Stimulated activated CD4-positive, alpha-beta T cell treated with anti-CD3 and anti-CD28 coated beads, TNF-alpha, amount 100 ng/mL, for 1 hour (primary cell): ENCODE measurements at regions not wholly inside any gene's neighbourhood (a gene's known extent, or its start where the extent isn't known, plus 50 kb on each side); places are given as distances from the start of the nearest gene placed in this dataset.

Experiments
- DNase-seq, 3 donors: peaks; one replicate each; pipeline ENCODE4 v3.0.0-alpha.2; 2020; ENCODE audit warnings: low read depth in 3 of 3, low spot score in 1 of 3

DNA sequence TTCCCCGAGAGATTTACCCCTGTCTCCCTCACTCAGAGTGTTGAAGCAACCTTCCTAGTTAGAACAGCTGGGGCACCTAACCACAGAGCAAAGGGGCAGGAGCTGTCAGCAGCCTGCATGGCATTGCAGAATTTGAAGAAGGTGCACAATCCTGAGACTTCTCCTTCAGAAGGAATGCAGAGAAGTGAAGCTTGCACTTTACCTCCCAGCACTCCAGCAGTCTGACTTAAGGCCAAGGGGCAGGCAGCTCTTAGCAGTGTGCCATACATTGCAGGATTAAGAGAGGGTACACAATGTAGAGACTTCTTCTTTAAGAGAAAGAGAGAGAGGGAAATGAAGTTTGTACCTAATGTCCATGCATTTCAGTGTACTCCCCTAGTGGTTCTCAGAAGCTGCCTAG, 236.0 kb upstream of the FBXL7 start:
- DNase-seq: no peak

DNA sequence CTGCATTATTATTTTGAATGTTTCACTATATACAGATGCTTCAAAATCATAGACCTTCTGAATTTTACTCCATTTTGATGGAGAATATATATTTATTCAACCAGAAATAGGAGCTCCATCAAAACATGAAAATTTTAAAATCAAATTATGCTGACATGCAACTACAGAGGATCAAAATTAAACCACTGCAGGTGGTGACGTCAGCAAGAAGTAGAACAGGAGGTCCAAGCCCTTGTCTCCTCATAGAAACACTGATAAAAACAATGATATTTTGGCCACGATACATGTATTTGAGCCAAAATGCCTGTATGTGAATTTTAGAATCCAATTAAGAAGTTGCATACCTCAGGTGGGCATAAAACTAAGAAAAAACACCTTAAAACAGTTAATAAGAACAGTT, 236.6 kb upstream of the FBXL7 start:
- DNase-seq: no peak

DNA sequence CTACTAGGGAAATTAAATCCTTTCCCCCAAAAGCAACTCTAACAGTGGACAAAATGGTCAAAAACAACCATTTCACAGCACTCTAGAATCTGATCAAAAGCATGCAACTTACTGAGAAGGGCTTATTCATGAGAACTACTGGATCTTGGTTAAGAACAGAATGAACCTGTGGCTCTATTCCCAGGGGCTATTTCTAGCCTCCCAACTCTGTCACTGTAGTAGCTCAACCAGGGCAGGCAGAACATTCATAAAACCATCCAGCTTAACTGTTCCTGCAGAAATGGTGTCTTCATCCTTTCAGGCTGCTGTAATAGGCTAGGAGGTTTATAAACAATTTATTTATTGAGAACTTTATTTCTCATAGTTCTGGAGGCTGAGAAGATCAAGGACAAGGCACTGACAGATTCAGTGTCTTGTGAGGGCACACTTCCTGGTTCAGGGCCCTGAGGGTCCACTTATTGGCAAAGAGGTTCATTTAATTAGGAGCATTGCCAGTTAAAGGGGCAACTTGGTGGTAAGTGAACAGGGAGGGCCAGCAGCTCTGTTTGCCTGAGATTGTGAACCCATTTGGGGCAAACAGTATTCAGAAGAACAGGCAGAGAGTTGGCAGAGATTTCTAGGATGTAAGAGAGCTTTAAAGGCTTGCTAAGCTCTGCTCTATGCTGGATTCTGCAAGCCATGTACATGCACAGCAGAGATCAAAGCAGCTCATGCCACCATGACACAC, 238.5 kb upstream of the FBXL7 start:
- DNase-seq: no peak

DNA sequence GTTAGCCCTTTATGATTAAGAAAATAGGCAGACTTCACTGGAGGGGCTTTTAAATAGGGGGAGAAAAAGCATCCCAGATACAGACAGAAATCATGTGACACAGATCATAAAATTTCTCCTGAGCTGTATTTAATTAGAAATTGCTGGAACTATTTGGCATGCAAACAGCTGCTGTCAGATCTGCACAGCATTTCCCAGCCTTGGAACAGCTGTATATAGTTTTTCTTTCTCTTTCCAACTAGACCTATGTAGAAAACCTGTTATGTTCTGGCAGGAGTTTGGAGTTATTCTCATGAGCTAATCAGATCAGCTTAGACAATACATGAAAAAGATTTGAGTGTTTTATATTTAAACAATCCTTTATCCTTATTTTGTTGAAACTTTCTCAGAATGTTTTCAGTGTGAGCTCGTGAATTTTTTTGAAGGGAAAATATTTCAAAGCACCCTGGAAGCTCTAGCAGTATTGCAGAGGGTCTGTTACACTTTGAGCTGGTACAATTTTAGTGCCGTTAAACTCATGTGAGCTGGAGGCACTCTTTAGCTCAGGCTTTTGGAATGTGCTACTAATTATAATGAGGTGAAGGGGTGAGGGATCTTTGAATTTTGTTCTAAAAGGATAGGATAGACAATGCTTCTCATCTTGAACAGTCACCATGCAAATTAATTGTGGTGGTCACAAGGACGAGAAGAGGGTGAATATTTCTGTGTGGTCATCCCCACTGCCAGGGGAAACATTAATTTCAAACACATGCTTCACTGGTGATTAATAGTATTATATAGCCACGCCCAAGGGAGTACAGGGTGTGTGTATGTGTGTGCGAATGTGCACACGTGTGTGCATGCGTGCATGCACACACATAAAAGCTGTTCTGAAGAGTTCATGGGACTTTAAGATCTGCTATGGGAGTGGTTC, 239.4 kb upstream of the FBXL7 start:
- DNase-seq: no peak

DNA sequence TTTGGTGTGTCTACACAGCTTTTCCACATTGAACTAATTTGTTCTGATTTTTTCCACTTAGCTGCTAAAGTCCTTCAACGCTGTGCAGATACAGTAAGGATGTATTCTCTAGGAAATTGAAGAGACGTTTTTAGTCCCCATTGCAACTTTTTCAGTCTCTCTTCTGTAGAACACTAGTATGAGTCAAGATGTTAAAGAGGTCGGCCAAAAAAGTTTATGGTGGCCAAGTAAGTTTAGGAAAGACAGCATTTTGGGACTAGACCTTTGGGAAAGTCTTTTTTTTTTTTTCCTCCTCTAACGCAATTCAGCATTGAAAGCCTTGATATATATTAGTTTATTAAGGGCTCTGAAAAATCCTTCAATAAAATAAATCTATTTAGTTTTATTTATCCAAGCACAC, 243.5 kb upstream of the FBXL7 start:
- no peak for DNase-seq

DNA sequence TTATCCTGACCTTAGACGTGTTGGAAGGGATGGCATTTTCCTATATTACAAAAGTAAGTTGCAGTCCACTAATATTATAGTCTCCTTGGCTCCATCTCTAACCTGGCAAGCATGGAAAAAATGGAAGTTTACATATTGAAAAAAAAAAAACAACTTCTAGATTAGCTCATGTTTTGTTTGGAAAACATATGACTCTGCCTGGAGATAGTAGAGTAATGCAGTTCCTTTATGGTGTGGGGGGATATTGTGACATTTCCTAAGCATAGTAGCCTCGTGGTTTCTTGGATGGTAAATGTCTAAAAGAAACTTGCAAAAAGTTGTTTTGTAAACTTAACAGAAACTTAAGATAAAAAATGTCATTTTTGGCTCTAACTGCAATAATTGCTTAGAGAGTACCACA, 244.4 kb upstream of the FBXL7 start:
- DNase-seq: no peak

DNA sequence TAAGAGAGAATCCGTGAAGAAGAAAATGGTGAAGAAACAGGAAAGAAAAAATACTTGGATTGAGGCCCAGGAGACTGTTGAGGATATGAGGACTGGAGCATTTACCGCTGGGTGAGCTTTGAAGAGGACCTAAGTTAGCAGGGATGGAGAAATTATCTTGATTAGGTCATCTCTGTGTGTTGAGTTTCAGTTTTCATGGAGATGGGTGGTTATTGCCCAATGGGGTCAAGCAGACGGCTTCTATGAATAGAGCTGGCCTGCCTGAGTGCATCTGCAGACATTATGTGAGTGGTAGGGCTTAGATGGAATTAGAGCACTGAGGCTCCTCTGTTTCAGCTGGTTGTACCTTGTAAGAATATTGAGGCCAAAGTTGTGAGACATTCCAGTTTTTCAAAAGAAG, 245.4 kb upstream of the FBXL7 start:
- DNase-seq: no peak

DNA sequence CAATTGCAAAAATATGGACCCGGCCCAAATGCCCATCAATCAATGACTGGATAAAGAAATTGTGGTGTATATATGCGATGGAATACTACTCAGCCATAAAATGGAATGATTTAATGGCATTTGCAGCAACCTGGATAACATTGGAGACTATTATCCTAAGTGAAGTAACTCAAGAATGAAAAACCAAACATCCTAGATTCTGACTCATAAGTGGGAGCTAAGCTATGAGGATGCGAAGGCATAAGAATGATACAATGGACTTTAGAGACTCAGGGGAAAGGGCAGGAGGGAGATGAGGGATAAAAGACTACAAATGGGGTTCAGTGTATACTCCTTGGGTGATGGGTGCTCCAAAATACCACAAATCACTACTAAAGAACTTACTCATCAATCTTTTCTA, 247.6 kb upstream of the FBXL7 start:
- no peak for DNase-seq

DNA sequence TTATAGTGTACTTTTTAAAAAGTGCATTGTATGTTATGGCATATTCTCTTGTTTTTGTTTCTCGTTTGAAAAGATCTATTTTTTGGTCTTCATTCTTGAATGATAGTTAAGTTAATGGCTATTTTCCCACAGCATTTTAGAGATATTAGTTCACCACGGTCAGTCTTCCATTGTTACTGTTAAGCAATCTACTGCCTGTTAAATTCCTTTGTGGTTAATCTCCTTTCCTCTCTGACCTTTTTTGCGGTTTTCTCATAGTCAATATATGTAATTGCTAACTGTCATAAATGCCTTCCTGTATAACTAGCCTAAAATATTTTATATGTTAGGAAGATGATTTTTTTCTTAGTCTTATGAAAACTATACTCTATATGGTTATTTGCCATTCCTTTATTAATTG, 250.8 kb upstream of the FBXL7 start:
- DNase-seq: no peak

DNA sequence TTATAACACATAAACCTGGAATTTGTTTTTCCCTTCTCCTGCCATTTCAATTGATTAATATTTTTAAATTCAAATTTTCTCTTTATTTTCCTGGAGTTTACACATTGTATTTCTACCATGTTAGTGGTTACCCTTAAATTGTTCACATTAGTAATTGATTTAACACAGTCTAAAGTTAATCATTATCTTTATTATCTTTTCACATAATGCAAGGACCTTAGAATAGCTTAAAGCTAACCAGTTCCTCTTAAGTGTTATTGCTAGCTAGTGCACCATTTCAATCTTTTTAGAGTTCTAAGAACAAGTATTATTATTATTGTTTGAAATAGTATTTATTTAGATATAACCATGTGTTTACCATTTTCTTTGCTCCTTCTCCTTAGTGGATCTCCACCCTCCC, 251.2 kb upstream of the FBXL7 start:
- no peak for DNase-seq

DNA sequence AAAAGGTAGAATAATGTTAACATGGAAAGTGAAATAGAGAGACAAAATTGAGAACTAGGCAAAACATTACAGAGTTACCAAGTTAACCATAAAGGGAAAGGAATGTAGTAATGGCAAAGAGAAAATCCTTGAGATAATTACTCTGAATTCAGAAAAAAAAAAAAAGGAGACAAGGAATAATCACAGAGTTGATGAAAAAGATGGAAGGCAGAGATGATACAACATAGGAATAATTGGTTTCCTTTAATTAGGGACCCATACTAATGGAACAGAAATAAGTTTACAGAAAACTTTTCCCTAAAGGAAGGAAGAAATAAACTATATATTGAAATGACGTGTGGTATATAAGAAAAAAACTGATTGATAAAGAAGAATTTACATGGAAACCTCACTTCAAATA, 254.1 kb upstream of the FBXL7 start:
- DNase-seq: no peak

DNA sequence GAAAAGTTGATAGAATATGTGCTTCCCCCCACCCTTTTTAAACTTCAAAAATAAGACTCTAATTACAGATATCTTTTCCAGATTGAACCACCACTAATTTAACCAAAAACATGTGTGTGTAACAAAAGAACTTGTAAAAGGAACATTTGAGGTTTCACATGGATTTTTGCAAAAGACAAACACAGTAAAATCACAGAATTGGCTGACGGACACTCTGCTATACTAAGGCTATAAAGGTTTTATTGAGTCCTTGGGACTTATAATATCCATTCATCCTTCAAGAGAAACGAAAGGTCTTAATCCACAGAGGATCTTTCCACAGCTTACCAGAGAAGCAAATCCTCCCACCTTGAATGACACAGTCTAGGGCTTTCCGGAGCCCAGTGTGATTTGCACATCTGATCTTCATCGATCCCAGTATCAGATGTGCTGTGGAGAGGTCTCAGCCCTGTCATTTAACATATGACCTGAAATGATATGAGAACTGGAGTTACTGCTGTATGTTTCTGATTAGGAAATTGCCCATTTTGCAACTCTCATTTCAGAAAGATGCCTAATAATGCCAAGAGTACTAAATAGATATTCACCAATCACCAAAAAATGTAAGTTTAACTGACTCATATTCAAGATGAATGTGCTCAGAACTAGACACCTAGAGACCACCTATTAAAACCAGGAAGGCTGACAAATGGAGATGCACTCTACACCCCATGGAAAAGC, 256.5 kb upstream of the FBXL7 start:
- no peak for DNase-seq

DNA sequence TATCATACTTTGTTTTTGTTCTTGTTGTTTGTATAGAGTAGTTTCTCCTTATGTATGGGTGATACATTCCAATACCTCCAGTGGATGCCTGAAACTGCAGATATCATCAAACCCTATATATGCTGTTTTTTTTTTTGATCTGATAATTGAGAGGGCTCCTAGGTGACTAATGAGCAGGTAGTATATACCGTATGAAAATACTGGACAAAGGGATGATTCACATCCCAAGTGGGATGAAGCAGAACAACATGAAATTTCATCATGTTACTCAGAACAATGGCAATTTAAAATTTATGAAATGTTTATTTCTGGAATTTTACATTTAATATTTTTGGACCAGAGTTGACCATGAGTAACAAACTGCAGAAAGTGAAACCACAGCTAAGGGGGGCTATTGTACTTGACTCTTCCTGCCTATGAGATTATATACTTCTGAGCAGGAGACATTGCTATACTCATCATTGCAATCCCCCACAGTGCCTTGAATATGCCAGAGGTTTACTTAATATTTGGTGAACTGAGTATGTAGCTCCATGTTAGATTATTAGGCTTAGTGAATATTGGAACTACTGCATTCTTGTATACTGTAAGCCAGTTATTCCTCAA, 258.7 kb upstream of the FBXL7 start:
- no peak for DNase-seq

DNA sequence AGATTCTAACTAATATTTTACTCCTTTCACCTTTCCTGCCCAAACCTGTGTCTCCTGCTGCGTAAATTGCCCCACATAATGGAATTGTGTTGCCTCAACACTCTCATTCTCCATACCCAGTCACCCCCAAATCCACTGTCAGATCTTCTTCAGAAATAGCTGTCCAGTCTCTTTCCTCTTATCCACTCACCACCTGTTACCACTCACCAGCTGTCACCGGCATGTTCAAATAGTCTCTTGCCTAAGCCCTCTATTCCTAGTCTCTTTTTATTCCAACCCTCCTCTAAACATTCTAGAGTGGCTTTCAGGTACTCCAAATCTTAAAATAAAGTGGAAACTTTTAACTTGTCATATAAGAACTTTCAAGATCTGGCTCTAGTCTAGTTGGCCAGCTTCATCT, 262.0 kb upstream of the FBXL7 start:
- no peak for DNase-seq

DNA sequence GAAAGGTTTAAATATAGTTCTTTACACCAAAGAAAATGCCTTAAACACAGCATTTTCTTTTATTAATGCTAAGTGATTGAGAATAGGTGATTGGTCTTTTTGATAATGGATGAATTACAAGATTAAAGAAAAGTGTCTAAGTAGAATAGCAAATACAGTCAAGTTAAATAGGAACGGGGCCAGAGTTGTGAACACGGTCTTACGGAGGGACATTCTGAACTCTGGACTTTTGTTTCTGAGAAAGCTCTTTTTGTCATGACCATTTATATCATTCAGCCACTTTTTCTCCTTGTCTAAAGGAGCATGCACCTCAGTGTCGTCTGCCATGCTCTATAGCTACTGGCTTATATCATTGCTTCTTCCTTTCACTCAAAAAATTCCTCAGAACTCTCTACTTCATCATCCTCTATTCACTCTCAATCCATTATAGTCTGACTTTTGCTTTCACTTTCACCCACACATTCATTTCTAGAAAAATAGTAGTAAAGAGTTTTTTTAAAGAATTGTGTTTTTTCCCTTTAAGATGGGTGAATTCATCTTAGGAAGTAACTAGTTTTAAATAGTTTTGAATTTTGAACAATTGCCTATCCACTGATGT, 263.0 kb upstream of the FBXL7 start:
- no peak for DNase-seq

DNA sequence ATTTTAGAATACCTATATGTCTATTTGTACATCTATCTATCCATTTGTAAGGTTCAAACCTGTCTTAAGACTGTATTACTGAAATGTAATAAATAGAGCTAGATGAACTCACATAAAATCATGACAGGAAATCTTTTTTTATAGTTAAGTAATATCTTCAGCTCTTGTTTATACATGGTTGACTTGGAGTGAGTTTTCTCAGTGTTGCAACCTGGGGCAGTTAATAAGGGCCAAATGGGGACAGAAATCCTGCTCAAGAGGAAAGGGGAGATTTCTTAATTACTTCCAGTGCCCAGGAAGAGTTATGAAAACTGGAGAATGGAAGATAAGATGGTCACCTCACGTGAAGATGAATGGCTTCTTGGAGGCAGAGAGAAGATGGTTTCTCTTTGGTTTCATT, 265.1 kb upstream of the FBXL7 start:
- no peak for DNase-seq

DNA sequence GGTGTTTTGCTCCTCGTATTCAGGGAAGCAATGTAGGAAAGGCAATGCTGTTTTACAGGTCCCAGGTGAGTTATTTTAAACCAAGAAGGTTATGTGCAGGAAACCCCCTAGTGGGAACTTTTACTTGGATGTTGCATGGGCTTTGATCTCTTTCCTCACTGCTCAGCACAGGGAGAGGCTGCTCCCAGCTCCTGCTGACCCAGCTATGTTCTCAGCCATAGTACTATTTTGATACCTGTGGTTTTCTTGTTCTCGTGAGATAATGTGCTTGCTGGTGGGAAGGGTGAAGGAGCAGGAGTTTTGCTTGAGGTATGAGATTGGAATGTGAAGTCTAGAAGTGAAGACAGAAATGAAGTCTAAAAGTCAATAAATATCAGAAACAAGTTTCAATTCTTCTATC, 265.6 kb upstream of the FBXL7 start:
- DNase-seq: no peak

DNA sequence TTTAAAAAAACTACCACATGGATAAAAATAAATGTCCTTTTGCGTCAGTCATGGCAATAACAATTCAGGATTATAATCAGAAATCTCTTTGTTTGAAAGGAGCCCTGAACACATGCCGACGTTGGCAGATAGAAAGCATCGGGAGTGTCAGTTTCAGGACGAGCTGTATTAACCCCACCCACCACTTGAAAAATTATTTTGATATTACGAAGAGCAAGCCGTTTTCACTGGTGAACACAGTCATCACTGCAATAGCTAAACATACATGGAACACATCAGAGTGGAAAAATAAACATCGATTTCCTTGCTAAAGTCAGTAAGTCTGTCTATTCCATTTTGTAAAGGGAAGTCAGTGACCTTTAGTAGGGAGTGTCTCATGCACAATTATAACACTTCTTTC, 266.4 kb upstream of the FBXL7 start:
- no peak for DNase-seq

DNA sequence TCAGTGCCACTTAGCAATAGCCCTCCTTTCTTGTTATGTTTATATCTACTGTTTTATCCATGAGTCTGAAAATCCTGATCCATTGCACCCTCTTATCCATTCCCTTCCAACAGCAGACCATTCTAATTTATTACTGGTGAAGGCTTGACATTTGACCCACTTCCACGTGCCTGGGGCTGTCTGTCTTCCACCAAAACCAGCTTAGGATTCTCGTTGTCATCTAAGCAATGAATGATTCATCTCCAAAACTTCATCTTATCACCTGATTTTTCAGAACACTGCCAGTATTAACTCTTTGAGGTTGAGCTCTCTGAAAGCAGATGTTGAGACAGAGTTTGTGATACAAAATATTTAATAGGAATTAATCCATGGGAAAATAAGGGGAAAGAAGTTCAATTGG, 277.8 kb upstream of the FBXL7 start:
- DNase-seq: no peak

DNA sequence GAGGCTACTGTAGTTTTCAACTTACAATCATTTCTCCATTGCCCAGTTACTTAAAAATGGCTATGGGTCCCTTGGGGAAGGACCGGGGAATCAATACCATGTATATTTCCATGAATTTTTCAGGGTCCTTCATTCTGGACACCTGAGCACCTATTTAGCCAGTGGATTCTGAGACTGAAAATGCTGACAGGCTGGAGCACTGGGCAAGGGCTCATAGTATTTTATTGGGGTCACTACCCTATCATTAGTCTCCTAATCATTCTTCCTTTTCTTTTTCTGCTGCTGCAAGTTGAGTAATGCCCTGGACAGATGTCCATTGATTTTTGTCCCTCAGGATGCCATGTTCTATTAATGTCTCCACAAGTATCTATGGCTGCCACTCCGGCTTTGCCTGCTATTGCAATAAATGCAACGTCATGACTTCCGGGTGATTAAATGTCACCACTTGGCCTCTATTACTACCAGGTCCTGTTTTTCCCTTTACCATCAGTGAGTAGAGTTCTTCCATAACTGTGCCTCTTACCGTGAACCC, 279.3 kb upstream of the FBXL7 start:
- DNase-seq: no peak

DNA sequence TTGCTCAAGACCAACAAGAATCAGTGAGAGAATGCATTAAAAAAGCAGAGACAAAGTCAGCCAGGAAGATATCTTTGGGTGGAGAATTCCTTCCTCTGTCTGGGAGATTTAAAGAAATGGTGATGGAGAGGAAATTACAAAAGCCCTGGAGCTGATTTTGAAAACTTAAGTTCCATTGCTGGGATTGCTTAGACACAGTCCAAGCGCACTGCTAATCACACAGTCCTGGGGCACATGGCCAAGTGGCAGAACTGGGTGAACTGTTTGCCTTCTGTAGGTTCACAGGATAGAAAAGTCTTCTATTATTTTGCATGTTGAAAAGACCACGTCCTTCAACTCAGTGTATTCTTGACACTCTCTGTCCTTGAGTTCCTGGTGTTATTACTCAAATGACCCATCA, 284.9 kb upstream of the FBXL7 start:
- no peak for DNase-seq
